WI38 (cell line): ENCODE measurements at regions not wholly inside any gene's neighbourhood (a gene's known extent, or its start where the extent isn't known, plus 50 kb on each side); places are given as distances from the start of the nearest gene placed in this dataset.

Experiments used
- H3K4me3 ChIP-seq: 2 replicates; pipeline ENCODE4 v1.5.1; 2011; ENCODE audit warnings: low read depth, mild to moderate bottlenecking, control low read depth, low read length
- CTCF ChIP-seq: IDR thresholded peaks from 2 replicates; pipeline ENCODE4 v1.5.1; 2012; ENCODE audit warnings: low read depth, mild to moderate bottlenecking, control low read depth, low read length

GRCh38 chr4:42205541-42205940, 53.1 kb upstream of the BEND4 start:
- TF ChIP-seq CTCF, result no peak
- H3K4me3 ChIP-seq, result no peak overlapping the region

- H3K4me3 ChIP-seq, result no peak overlapping the region
- no peak for TF ChIP-seq CTCF
These were observed 64.2 kb upstream of the BEND4 start for GRCh38 chr4:42216664-42217063.

- no peak overlapping the region for H3K4me3 ChIP-seq
- no peak for TF ChIP-seq CTCF
These were observed 72.8 kb upstream of the BEND4 start for GRCh38 chr4:42225286-42225685.

GRCh38 chr4:42234817-42235216, 82.4 kb upstream of the BEND4 start:
- H3K4me3 ChIP-seq, result no peak overlapping the region
- TF ChIP-seq CTCF, result no peak

DNA sequence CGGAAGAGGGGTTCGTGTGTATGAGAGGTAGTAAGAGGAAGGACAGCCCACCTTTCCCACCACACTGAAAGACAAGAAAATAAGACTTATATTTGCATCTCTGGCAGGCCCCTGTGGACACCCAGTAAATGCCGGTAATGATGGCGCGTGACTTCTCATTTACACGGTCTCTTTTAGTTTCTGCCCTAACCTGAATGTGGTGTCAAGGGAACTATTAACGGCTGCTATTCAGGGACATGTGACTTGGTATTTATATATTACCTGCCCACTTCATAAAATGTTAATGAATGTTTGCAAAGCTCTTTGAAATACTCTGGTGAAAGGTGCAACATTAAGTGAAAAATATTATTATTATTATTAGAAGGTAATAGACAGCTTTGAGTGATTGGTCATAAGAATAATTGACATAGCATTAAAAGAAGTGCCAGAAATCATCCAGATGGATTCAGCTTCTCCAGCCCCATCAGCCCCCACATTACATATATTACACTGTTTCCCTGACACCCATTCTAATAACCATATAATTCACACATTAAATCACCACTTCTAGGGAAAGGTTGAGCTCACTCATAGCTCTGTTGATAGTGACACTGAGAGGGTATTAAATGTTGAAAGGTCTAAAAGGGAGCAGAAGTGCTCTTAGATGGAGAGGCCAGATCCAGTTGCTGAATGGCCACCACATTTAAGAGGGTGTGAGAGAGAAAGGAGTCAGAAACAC, 83.0 kb upstream of the BEND4 start:
- no peak overlapping the region for H3K4me3 ChIP-seq
- TF ChIP-seq CTCF, result no peak

- no peak for TF ChIP-seq CTCF
- no peak overlapping the region for H3K4me3 ChIP-seq
These were observed 84.6 kb upstream of the BEND4 start for GRCh38 chr4:42237010-42237409.

- H3K4me3 ChIP-seq, result no peak overlapping the region
- TF ChIP-seq CTCF, result no peak
These were observed 85.0 kb upstream of the BEND4 start for GRCh38 chr4:42237451-42237850.
